Activated CD4-positive, alpha-beta memory T cell treated with anti-CD3 and anti-CD28 coated beads for 36 hours (primary cell): ENCODE measurements at regions not wholly inside any gene's neighbourhood (a gene's known extent, or its start where the extent isn't known, plus 50 kb on each side); places are given as distances from the start of the nearest gene placed in this dataset.
"Not testable (repeated sequence)": the region's sequence is repeated elsewhere in the genome, so short reads cannot be mapped to it uniquely, and the experiment has no call there.

Experiments
- CTCF ChIA-PET: fragments of 350-600 bp; sonication (Branson Sonifier 250); formaldehyde crosslinking; loops from one replicate; lab custom pipeline; 2021; ENCODE audit warnings: antibody characterized with exemption, inconsistent platforms; lab: Charles Lee
- POLR2A ChIA-PET: fragments of 350-600 bp; sonication (Branson Sonifier 250); formaldehyde crosslinking; loops from one replicate; lab custom pipeline; 2021; ENCODE audit warnings: antibody characterized with exemption; lab: Charles Lee
- DNase-seq: peaks from one replicate; pipeline ENCODE4 v3.0.0-alpha.2; 2020
- H3K27ac Mint-ChIP-seq: one replicate; pipeline ENCODE4 v1.8.0; 2021; ENCODE audit warnings: mixed read lengths
- H3K27me3 Mint-ChIP-seq: one replicate; pipeline ENCODE4 v1.8.0; 2021; ENCODE audit warnings: mixed read lengths
- H3K36me3 Mint-ChIP-seq: one replicate; pipeline ENCODE4 v1.8.0; 2021; ENCODE audit warnings: mixed read lengths
- H3K4me1 Mint-ChIP-seq: one replicate; pipeline ENCODE4 v1.8.0; 2021; ENCODE audit warnings: low read depth, mixed read lengths
- H3K4me3 Mint-ChIP-seq: one replicate; pipeline ENCODE4 v1.8.0; 2021; ENCODE audit warnings: mild to moderate bottlenecking, mixed read lengths
- H3K9me3 Mint-ChIP-seq: one replicate; pipeline ENCODE4 v1.8.0; 2021; ENCODE audit warnings: mixed read lengths
- intact Hi-C: fragments of 100-400 bp; cut with micrococcal nuclease; formaldehyde crosslinking; loops from one replicate; pipeline ENCODE4 v1.15.1; 2023

DNA sequence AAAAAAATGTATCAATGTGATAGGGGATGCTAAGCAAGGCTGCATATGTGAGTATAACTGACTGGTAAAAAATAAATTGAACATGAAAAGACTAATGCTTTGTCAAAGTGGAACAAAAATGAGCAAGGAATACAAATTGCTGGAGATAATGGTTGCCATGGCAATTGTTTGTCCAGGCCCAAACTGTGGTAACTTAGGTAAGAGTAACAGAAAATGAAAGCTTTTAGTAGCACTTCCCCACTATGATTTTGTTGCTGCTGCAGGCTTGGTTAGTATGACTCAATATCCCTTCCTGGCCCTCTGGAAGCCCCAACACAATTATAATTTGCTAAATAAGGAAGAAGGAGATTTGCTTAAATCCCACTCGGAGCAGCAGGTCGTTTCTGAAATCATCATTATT, 577.1 kb downstream of the DOK5 start:
- Mint-ChIP-seq H3K36me3 (no peaks in the 10 kb centered on the region), H3K27ac (no peak overlapping the region), H3K4me1 (no peaks in the 10 kb centered on the region), H3K27me3 (no peaks in the 10 kb centered on the region), H3K9me3 (no peaks in the 10 kb centered on the region), H3K4me3 (no peak overlapping the region)
- ChIA-PET POLR2A (no interaction called here), CTCF (no interaction called here)
- intact Hi-C loops = no loop called here
- no peak for DNase-seq

DNA sequence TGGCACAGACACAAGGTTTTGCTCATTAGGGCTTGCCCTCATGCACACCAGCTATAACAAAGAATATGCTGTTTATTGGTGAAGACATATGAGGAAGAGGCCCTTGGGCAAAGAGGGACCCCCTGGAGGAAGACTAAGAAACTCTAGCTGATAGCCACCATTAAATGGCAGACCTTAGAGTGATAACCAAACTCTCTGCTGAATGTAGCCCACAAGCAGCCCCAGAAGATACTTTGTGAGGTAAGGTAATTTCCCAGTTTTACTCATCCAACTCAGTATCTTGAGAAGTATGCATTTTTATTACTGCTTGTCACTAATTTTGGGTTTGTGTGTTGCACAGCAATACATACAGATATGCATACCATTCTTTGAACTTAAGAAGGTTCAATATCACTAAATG, 563.3 kb downstream of the DOK5 start:
- Mint-ChIP-seq H3K27me3 (no peaks in the 10 kb centered on the region), H3K4me3 (no peak overlapping the region), H3K27ac (no peak overlapping the region), H3K36me3 (no peaks in the 10 kb centered on the region), H3K4me1 (no peaks in the 10 kb centered on the region), H3K9me3 (peaks cover 14% of the 10 kb centered on the region)
- intact Hi-C loops = no loop called here
- ChIA-PET CTCF (no interaction called here), POLR2A (no interaction called here)
- no peak for DNase-seq

DNA sequence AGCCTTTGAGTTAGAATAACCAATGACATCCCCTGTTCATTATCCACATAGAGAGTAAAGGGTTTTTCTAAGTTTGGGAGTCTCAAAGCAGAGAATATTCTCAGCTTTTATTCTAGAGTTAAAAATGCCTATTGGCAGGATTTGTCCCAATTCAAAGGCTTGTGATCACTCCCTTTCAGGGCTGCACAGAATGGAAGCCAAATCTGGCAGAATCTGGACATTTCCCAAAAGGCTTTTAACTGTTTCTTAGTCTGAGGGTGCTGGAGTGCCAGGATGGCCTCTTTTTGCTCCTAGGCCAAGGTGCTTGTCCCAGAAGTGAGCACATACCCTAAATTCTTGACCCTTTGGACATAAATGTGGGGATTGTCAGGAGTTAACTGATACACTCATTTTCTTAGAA, 556.6 kb downstream of the DOK5 start:
- Mint-ChIP-seq H3K27ac (no peak overlapping the region), H3K27me3 (no peaks in the 10 kb centered on the region), H3K4me3 (no peak overlapping the region), H3K9me3 (peaks cover 14% of the 10 kb centered on the region), H3K36me3 (no peaks in the 10 kb centered on the region), H3K4me1 (no peaks in the 10 kb centered on the region)
- intact Hi-C loops = no loop called here
- ChIA-PET POLR2A (no interaction called here), CTCF (no interaction called here)
- no peak for DNase-seq

GRCh38 chr20:55014766-55015165, 539.4 kb downstream of the DOK5 start:
- no peak overlapping the region for H3K27ac Mint-ChIP-seq
- H3K4me3 Mint-ChIP-seq = no peak overlapping the region
- H3K4me1 Mint-ChIP-seq = no peaks in the 10 kb centered on the region
- DNase-seq = no peak
- ChIA-PET POLR2A (no interaction called here), CTCF (no interaction called here)
- no peaks in the 10 kb centered on the region for H3K36me3 Mint-ChIP-seq
- peaks cover 3% of the 10 kb centered on the region for H3K9me3 Mint-ChIP-seq
- intact Hi-C loops = no loop called here
- H3K27me3 Mint-ChIP-seq = no peaks in the 10 kb centered on the region

DNA sequence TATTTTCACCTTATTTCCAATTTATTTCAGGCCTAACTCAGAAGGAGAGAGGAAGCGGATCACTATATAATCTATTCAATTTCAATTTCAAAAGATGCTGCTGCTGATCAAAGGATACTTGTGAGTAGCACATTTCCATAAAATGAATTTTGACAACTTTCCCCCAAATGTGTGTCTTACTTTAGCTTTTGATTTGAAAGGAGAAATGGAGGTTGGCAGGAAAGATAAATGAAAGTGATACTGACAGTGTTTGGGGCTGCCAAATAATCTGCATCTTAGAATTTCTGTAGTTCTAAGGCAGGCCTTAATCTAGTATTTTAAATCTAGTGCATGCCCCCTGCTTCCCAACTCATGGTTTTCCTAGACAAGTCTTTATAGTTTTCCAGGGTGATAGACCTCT, 535.4 kb downstream of the DOK5 start:
- no peak overlapping the region for H3K27ac Mint-ChIP-seq
- ChIA-PET CTCF (no interaction called here), POLR2A (no interaction called here)
- no peak for DNase-seq
- no peaks in the 10 kb centered on the region for H3K4me1 Mint-ChIP-seq
- H3K4me3 Mint-ChIP-seq = no peak overlapping the region
- no peaks in the 10 kb centered on the region for H3K27me3 Mint-ChIP-seq
- intact Hi-C loops = no loop called here
- H3K36me3 Mint-ChIP-seq = no peaks in the 10 kb centered on the region
- no peaks in the 10 kb centered on the region for H3K9me3 Mint-ChIP-seq

DNA sequence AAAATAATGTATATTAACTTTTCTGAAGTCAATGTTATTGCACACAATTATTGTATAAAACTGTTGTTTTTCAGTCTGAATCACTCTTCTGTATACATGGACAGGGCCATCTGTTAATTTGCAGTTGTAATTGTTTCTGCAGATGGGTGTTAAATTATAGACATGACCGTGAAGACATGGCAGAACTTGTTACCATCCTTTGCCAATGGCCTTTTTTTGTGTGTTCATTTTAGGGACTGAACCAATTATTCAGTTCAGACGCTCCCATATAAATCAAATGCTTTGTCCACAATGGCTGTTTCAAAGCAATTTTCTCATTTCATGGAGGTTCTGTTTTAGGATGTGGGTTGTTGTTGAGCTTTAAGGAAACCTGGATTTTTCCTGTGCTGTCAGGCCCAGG, 533.7 kb downstream of the DOK5 start:
- intact Hi-C loops = no loop called here
- ChIA-PET CTCF (no interaction called here), POLR2A (no interaction called here)
- Mint-ChIP-seq H3K27me3 (no peaks in the 10 kb centered on the region), H3K27ac (no peak overlapping the region), H3K36me3 (no peaks in the 10 kb centered on the region), H3K4me3 (no peak overlapping the region), H3K9me3 (peaks cover 2% of the 10 kb centered on the region), H3K4me1 (no peaks in the 10 kb centered on the region)
- no peak for DNase-seq

DNA sequence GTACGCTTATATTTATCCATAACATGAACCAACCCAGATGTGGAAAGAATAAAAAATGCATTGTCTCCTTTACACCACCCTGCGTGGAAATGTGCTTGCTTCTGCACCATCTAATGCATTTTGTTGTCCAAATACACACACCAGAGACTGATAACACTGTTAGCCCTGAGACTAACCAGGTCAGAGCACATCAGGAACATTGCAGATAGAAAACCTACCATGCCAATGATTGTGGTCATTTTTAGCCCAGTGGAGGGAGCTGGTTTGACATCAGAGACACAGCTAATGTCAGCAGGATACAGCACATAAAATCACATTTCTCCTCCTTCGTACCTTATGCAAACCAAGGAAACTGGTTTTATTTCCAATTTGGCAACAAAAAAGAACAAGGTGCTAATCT, 528.7 kb downstream of the DOK5 start:
- H3K27ac Mint-ChIP-seq = no peak overlapping the region

GRCh38 chr20:54995553-54995952, 520.2 kb downstream of the DOK5 start:
- POLR2A ChIA-PET = no interaction called here

More for the DNA sequence above, 528.7 kb downstream of the DOK5 start:
- Mint-ChIP-seq H3K27me3 (no peaks in the 10 kb centered on the region), H3K4me1 (no peaks in the 10 kb centered on the region), H3K9me3 (peaks cover 3% of the 10 kb centered on the region), H3K36me3 (no peaks in the 10 kb centered on the region), H3K4me3 (no peak overlapping the region)
- ChIA-PET POLR2A (no interaction called here), CTCF (no interaction called here)
- intact Hi-C loops = no loop called here
- DNase-seq = no peak

GRCh38 chr20:54995011-54995410, 519.6 kb downstream of the DOK5 start:
- Mint-ChIP-seq H3K27me3 (no peaks in the 10 kb centered on the region), H3K36me3 (no peaks in the 10 kb centered on the region), H3K4me3 (no peak overlapping the region), H3K9me3 (peaks cover 2% of the 10 kb centered on the region), H3K4me1 (no peaks in the 10 kb centered on the region), H3K27ac (no peak overlapping the region)
- DNase-seq = no peak
- ChIA-PET POLR2A (no interaction called here), CTCF (no interaction called here)
- intact Hi-C loops = no loop called here

More at GRCh38 chr20:54995553-54995952, 520.2 kb downstream of the DOK5 start:
- H3K4me3 Mint-ChIP-seq = no peak overlapping the region
- CTCF ChIA-PET = no interaction called here
- intact Hi-C loops = no loop called here
- no peaks in the 10 kb centered on the region for H3K27me3 Mint-ChIP-seq
- peaks cover 2% of the 10 kb centered on the region for H3K9me3 Mint-ChIP-seq
- no peaks in the 10 kb centered on the region for H3K36me3 Mint-ChIP-seq
- no peak overlapping the region for H3K27ac Mint-ChIP-seq
- no peaks in the 10 kb centered on the region for H3K4me1 Mint-ChIP-seq
- DNase-seq = no peak

DNA sequence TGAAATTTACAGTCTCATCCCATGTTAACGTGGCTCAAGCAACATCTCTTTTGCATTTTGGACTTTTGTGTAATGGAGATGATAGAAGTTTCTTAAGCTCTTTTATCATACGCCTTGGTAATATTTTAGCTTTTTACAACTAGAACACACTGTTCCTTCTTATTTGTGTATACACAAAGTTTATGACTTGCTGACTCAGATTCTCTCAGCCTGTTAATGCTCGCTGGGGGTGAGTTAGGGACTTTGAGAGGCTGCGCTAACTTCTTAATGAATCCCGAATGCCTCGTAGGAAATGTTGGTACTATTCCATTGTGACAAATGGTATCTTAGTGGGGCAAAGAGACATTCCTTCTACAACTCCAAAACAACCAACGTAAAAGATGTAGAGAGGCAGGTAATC, 509.7 kb downstream of the DOK5 start:
- H3K36me3 Mint-ChIP-seq = no peaks in the 10 kb centered on the region
- POLR2A ChIA-PET = no interaction called here

DNA sequence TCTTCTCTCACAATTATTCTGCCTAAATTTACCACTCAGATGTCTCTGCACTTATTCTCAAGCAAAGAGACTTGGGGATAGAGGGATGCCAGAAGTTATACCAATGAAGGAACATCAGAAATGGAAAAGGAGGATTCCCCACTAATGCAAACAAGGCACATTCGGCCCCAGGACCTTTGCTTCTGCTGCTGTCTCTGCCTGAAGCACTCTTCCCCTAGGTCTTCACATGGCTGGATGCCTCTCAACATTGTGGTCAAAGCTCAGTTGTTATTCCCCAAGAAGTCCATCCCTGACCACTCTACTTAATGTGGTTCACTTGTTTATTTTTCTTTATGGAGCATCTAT, 508.7 kb downstream of the DOK5 start:
- intact Hi-C loops = no loop called here
- Mint-ChIP-seq H3K9me3 (no peaks in the 10 kb centered on the region), H3K36me3 (no peaks in the 10 kb centered on the region), H3K4me1 (no peaks in the 10 kb centered on the region), H3K27me3 (no peaks in the 10 kb centered on the region), H3K27ac (no peak overlapping the region), H3K4me3 (no peak overlapping the region)
- ChIA-PET POLR2A (no interaction called here), CTCF (no interaction called here)
- no peak for DNase-seq

More for the DNA sequence above, 509.7 kb downstream of the DOK5 start:
- DNase-seq = no peak
- no peak overlapping the region for H3K27ac Mint-ChIP-seq
- CTCF ChIA-PET = no interaction called here
- no peak overlapping the region for H3K4me3 Mint-ChIP-seq
- no peaks in the 10 kb centered on the region for H3K9me3 Mint-ChIP-seq
- no peaks in the 10 kb centered on the region for H3K4me1 Mint-ChIP-seq
- intact Hi-C loops = no loop called here
- H3K27me3 Mint-ChIP-seq = no peaks in the 10 kb centered on the region

- DNase-seq, POLR2A ChIA-PET, H3K27me3 Mint-ChIP-seq, H3K9me3 Mint-ChIP-seq, H3K4me1 Mint-ChIP-seq, H3K36me3 Mint-ChIP-seq, H3K4me3 Mint-ChIP-seq, CTCF ChIA-PET, H3K27ac Mint-ChIP-seq, intact Hi-C loops: not testable (repeated sequence)
These were observed 508.2 kb downstream of the DOK5 start for GRCh38 chr20:54983394-54984103.

- Mint-ChIP-seq H3K9me3 (no peaks in the 10 kb centered on the region), H3K36me3 (no peaks in the 10 kb centered on the region), H3K4me1 (no peaks in the 10 kb centered on the region), H3K27ac (no peak overlapping the region), H3K27me3 (no peaks in the 10 kb centered on the region), H3K4me3 (no peak overlapping the region)
- no peak for DNase-seq
- intact Hi-C loops = no loop called here
- POLR2A ChIA-PET = no interaction called here
- CTCF ChIA-PET = interaction anchor here (0.6 to 0.9 kb wide), 2 partner anchors 212 to 1267 kb away, joined by 3 read pairs; partner anchors contain the start of gene MC3R
These were observed 505.8 kb downstream of the DOK5 start for GRCh38 chr20:54981175-54981574.
